HG02870 (cell line): ENCODE measurements at regions not wholly inside any gene's neighbourhood (a gene's known extent, or its start where the extent isn't known, plus 50 kb on each side); places are given as distances from the start of the nearest gene placed in this dataset.

Experiments used
- ATAC-seq: cut with Tn5 transposase; IDR thresholded peaks from one replicate; pipeline ENCODE4 v1.9.1; 2021; ENCODE audit warnings: mild to moderate bottlenecking, moderate library complexity; ENCODE audit not compliant: unreplicated experiment

GRCh38 chr2:55973673-55974072, 50.1 kb upstream of the EFEMP1 start:
- no peak for ATAC-seq

GRCh38 chr2:55976681-55977080, 53.1 kb upstream of the EFEMP1 start:
- no peak for ATAC-seq

- ATAC-seq, result peak; percentile 98
These were observed 61.8 kb upstream of the EFEMP1 start for GRCh38 chr2:55985406-55985805.

- ATAC-seq, result no peak
These were observed 62.4 kb upstream of the EFEMP1 start for GRCh38 chr2:55986001-55986400.

GRCh38 chr2:55986700-55987440, 63.3 kb upstream of the EFEMP1 start:
- ATAC-seq, result no peak

GRCh38 chr2:55989405-55989804, 65.8 kb upstream of the EFEMP1 start:
- no peak for ATAC-seq

- no peak for ATAC-seq
These were observed 68.9 kb upstream of the EFEMP1 start for GRCh38 chr2:55992455-55992854.

GRCh38 chr2:55993685-55994084, 70.1 kb upstream of the EFEMP1 start:
- no peak for ATAC-seq

GRCh38 chr2:55995211-55995610, 71.6 kb upstream of the EFEMP1 start:
- ATAC-seq, result no peak

- ATAC-seq, result no peak
These were observed 72.3 kb upstream of the EFEMP1 start for GRCh38 chr2:55995902-55996301.

- ATAC-seq, result no peak
These were observed 75.6 kb upstream of the EFEMP1 start for GRCh38 chr2:55999231-55999630.

GRCh38 chr2:55999790-56000189, 76.2 kb upstream of the EFEMP1 start:
- no peak for ATAC-seq

GRCh38 chr2:56001947-56002346, 78.4 kb upstream of the EFEMP1 start:
- no peak for ATAC-seq

GRCh38 chr2:56008661-56009431, 85.3 kb upstream of the EFEMP1 start:
- no peak for ATAC-seq

GRCh38 chr2:56009758-56010458, 86.3 kb upstream of the EFEMP1 start:
- ATAC-seq, result no peak

- ATAC-seq, result no peak
These were observed 88.0 kb upstream of the EFEMP1 start for GRCh38 chr2:56011624-56012023.

GRCh38 chr2:56012221-56012765, 88.7 kb upstream of the EFEMP1 start:
- ATAC-seq, result no peak

- ATAC-seq, result no peak
These were observed 89.9 kb upstream of the EFEMP1 start for GRCh38 chr2:56013475-56013874.

- no peak for ATAC-seq
These were observed 90.6 kb upstream of the EFEMP1 start for GRCh38 chr2:56014046-56014730.

GRCh38 chr2:56015711-56016115, 92.1 kb upstream of the EFEMP1 start:
- ATAC-seq, result no peak

GRCh38 chr2:56017784-56018183, 94.2 kb upstream of the EFEMP1 start:
- no peak for ATAC-seq
